Thoracic aorta (tissue), 2 donors: ENCODE measurements at regions not wholly inside any gene's neighbourhood (a gene's known extent, or its start where the extent isn't known, plus 50 kb on each side); places are given as distances from the start of the nearest gene placed in this dataset.

Experiments
- ATAC-seq: fragments of 150-250 bp; one replicate; pipeline ENCODE4 v1.8.0; 2017; ENCODE audit warnings: low read depth; ENCODE audit not compliant: insufficient number of reproducible peaks, low FRiP score
- DNase-seq: peaks from one replicate; pipeline ENCODE4 v3.0.0-alpha.2; 2020; ENCODE audit warnings: low spot score
- H3K27ac ChIP-seq, 2 donors: fragments of 200-600 bp; sonication (generic); 1 replicate in 1 of 2; 2 replicates in 1 of 2; pipeline ENCODE4 v1.5.1; 2016; ENCODE audit warnings: mild to moderate bottlenecking in 2 of 2, moderate library complexity in 2 of 2
- H3K27me3 ChIP-seq: fragments of 200-600 bp; sonication (generic); replicated peaks from 2 replicates; pipeline ENCODE4 v1.6.0; 2016; ENCODE audit warnings: mild to moderate bottlenecking; ENCODE audit not compliant: insufficient read depth
- H3K36me3 ChIP-seq: fragments of 200-600 bp; sonication (generic); one replicate; pipeline ENCODE4 v1.5.1; 2016
- H3K4me1 ChIP-seq, 2 donors: fragments of 200-600 bp; sonication (generic); 1 replicate in 1 of 2; 2 replicates in 1 of 2; pipeline versions ENCODE4 v1.5.1 to v1.6.0; 2016; ENCODE audit warnings: low read depth in 2 of 2, mild to moderate bottlenecking in 1 of 2; ENCODE audit not compliant: control insufficient read depth in 1 of 2
- H3K4me3 ChIP-seq: fragments of 200-600 bp; sonication (generic); 2 replicates; pipeline ENCODE4 v1.5.1; 2016; ENCODE audit warnings: mild to moderate bottlenecking
- H3K9me3 ChIP-seq: fragments of 200-600 bp; sonication (generic); 2 replicates; pipeline ENCODE4 v1.5.1; 2016
- CTCF ChIP-seq: fragments of 200-600 bp; sonication (generic); IDR thresholded peaks from one replicate; pipeline ENCODE4 v1.5.1; 2019; ENCODE audit warnings: antibody characterized with exemption

- Histone ChIP-seq H3K4me3 (no peak overlapping the region), H3K27ac (no peak overlapping the region), H3K4me1 (no peaks in the 10 kb centered on the region), H3K9me3 (peaks cover 2% of the 10 kb centered on the region), H3K27me3 (no peaks in the 10 kb centered on the region), H3K36me3 (no peaks in the 10 kb centered on the region)
- no peak for TF ChIP-seq CTCF
- DNase-seq (no peak), ATAC-seq (no peak)
Observed at GRCh38 chr21:38183961-38184360, 72.8 kb upstream of the KCNJ15 start.

- no peak for ATAC-seq
- H3K27me3 ChIP-seq = no peaks in the 10 kb centered on the region
- H3K4me3 ChIP-seq = no peak overlapping the region
- H3K36me3 ChIP-seq = no peaks in the 10 kb centered on the region
- TF ChIP-seq CTCF = no peak
- no peaks in the 10 kb centered on the region for H3K4me1 ChIP-seq
- H3K9me3 ChIP-seq = peaks cover 2% of the 10 kb centered on the region
- no peak overlapping the region for H3K27ac ChIP-seq
- no peak for DNase-seq
Observed at GRCh38 chr21:38186661-38187270, 70.0 kb upstream of the KCNJ15 start.

DNA sequence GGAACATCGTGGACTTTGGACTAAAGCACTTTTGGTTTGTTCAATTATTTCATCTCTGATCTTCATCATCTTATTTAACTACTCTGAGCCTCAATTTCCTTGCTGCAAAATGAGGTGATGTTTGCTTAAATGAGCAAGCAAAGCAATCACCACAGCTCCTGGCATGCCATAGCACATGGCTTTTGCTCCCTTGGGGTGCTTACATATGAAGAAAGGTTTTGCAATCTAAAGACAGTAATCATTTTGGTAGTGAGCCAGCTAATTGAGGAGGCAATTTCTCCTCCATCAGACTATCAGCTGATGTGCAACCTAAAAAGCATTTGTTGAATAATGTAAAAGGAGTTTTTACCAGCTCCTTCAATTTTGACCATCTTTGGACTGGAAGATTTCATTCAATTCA, 68.8 kb upstream of the KCNJ15 start:
- Histone ChIP-seq H3K27ac (no peak overlapping the region), H3K4me3 (no peak overlapping the region), H3K27me3 (no peaks in the 10 kb centered on the region), H3K36me3 (no peaks in the 10 kb centered on the region), H3K4me1 (no peaks in the 10 kb centered on the region), H3K9me3 (peaks cover 2% of the 10 kb centered on the region)
- no peak for TF ChIP-seq CTCF
- no peak for DNase-seq
- ATAC-seq = no peak

DNA sequence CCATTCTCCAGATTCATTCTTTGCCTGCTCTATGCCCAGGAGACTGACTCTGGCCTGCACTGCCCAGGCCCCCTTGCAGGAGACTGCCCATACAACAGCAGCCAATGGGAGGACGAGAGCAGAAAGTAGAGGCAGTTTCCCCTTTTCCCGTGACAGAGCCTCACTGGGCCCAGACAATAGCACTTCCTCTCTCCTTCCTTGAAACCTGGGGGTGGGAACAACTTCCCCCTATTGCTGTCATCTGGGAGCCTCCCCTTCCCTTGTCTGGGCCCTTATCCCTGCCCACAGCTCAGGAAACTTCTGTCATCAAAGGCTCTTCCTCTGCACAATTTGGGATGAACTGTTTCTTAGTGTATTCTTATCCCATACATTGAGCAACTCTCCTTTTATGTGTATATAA, 60.8 kb upstream of the KCNJ15 start:
- Histone ChIP-seq H3K4me3 (no peak overlapping the region), H3K36me3 (no peaks in the 10 kb centered on the region), H3K27me3 (no peaks in the 10 kb centered on the region), H3K9me3 (no peaks in the 10 kb centered on the region), H3K4me1 (no peaks in the 10 kb centered on the region), H3K27ac (no peak overlapping the region)
- ATAC-seq (no peak), DNase-seq (no peak)
- TF ChIP-seq CTCF = no peak

GRCh38 chr21:38202811-38203210, 54.0 kb upstream of the KCNJ15 start:
- H3K9me3 ChIP-seq = no peaks in the 10 kb centered on the region

More at GRCh38 chr21:38202811-38203210, 54.0 kb upstream of the KCNJ15 start:
- Histone ChIP-seq H3K4me3 (no peak overlapping the region), H3K4me1 (no peaks in the 10 kb centered on the region), H3K36me3 (no peaks in the 10 kb centered on the region), H3K27ac (no peak overlapping the region), H3K27me3 (no peaks in the 10 kb centered on the region)
- no peak for TF ChIP-seq CTCF
- no peak for DNase-seq
- no peak for ATAC-seq
